SK-N-SH (cell line): ENCODE measurements at regions not wholly inside any gene's neighbourhood (a gene's known extent, or its start where the extent isn't known, plus 50 kb on each side); places are given as distances from the start of the nearest gene placed in this dataset.

Experiments used
- CTCF ChIA-PET: fragments of 300-600, 350-600 bp; formaldehyde crosslinking; extraction: SDS; loops from one replicate; lab custom pipeline; 2021; lab: Yijun Ruan, JAX
- POLR2A ChIA-PET: fragments of 350-600 bp; sonication (Branson Sonifier 250); formaldehyde crosslinking; extraction: SDS; loops from one replicate; lab custom pipeline; 2020; ENCODE audit warnings: antibody characterized with exemption, inconsistent platforms; lab: Yijun Ruan, JAX
- DNase-seq: peaks from one replicate; pipeline ENCODE4 v3.0.0; 2012
- H2AFZ ChIP-seq: fragments of 200-600 bp; sonication (generic); 2 replicates; pipeline ENCODE4 v1.8.1; 2016; ENCODE audit warnings: antibody characterized with exemption, mild to moderate bottlenecking, low read depth
- H3F3A ChIP-seq: fragments of 200-600 bp; sonication (generic); replicated peaks from 2 replicates; pipeline ENCODE3; 2016; ENCODE audit warnings: antibody characterized with exemption, mild to moderate bottlenecking; ENCODE audit not compliant: insufficient read depth
- H3K27ac ChIP-seq, 2 experiments: fragments of 200-500 bp in 1 of 2; fragments of 200-600 bp in 1 of 2; sonication (Bioruptor generic) in 1 of 2; sonication (generic), shearing (Covaris generic) in 1 of 2; 2 replicates each; pipeline versions ENCODE4 v1.5.1 to v1.6.1; 2014 to 2016; ENCODE audit warnings: low read depth in 2 of 2, inconsistent platforms in 1 of 2, low read length in 1 of 2, mild to moderate bottlenecking in 1 of 2, mixed read lengths in 1 of 2
- H3K27me3 ChIP-seq: fragments of 200-600 bp; sonication (generic), shearing (Covaris generic); 2 replicates; pipeline ENCODE4 v1.6.1; 2016; ENCODE audit warnings: mixed run types; ENCODE audit not compliant: insufficient read depth
- H3K36me3 ChIP-seq, 2 experiments: fragments of 200-500 bp in 1 of 2; fragments of 200-600 bp in 1 of 2; sonication (Bioruptor generic) in 1 of 2; sonication (generic) in 1 of 2; replicated peaks in 1 of 2; 2 replicates each; pipeline versions ENCODE3 to v1.5.1; 2014 to 2016; ENCODE audit warnings: low read length in 1 of 2, mild to moderate bottlenecking in 1 of 2; ENCODE audit not compliant: insufficient read depth in 2 of 2, control insufficient read depth in 1 of 2
- H3K4me1 ChIP-seq, 2 experiments: fragments of 200-500 bp in 1 of 2; fragments of 200-600 bp in 1 of 2; sonication (Bioruptor generic) in 1 of 2; sonication (generic), shearing (Covaris generic) in 1 of 2; 2 replicates each; pipeline versions ENCODE4 v1.5.1 to v1.6.1; 2014 to 2016; ENCODE audit warnings: low read depth in 1 of 2, low read length in 1 of 2, mixed run types in 1 of 2; ENCODE audit not compliant: insufficient read depth in 2 of 2, control insufficient read depth in 1 of 2
- H3K4me2 ChIP-seq: fragments of 200-600 bp; sonication (generic), shearing (Covaris generic); 2 replicates; pipeline ENCODE4 v1.6.1; 2017; ENCODE audit warnings: mixed run types
- H3K4me3 ChIP-seq, 2 experiments: fragments of 200-500 bp in 1 of 2; fragments of 200-600 bp in 1 of 2; sonication (Bioruptor generic) in 1 of 2; sonication (generic), shearing (Covaris generic) in 1 of 2; 2 replicates each; pipeline versions ENCODE4 v1.5.1 to v1.8.1; 2014 to 2016; ENCODE audit warnings: low read depth in 2 of 2, inconsistent platforms in 1 of 2, low read length in 1 of 2, mild to moderate bottlenecking in 1 of 2, mixed read lengths in 1 of 2, moderate library complexity in 1 of 2
- H3K79me2 ChIP-seq: fragments of 200-600 bp; sonication (generic); 2 replicates; pipeline ENCODE4 v1.8.1; 2017; ENCODE audit warnings: mild to moderate bottlenecking; ENCODE audit not compliant: insufficient read depth
- H3K9ac ChIP-seq: fragments of 200-600 bp; sonication (generic); 2 replicates; pipeline ENCODE4 v1.6.1; 2017; ENCODE audit warnings: mixed run types
- H3K9me2 ChIP-seq: fragments of 200-600 bp; sonication (generic); 2 replicates; pipeline ENCODE4 v1.6.1; 2017; ENCODE audit warnings: mixed run types
- H3K9me3 ChIP-seq: fragments of 200-600 bp; sonication (generic); 2 replicates; pipeline ENCODE4 v1.6.1; 2017; ENCODE audit warnings: mixed run types, mild to moderate bottlenecking, moderate library complexity
- H4K20me1 ChIP-seq: fragments of 200-600 bp; sonication (generic); 2 replicates; pipeline ENCODE4 v1.6.1; 2017; ENCODE audit warnings: mild to moderate bottlenecking, mixed run types; ENCODE audit not compliant: insufficient read depth
- CHD2 ChIP-seq: fragments of 150-350 bp; IDR thresholded peaks from 2 replicates; pipeline ENCODE4 v1.6.1; 2018; ENCODE audit warnings: low read length; ENCODE audit not compliant: partially characterized antibody
- ELF1 ChIP-seq: IDR thresholded peaks from 2 replicates; pipeline ENCODE4 v1.4.0; 2012
- EZH2phosphoT487 ChIP-seq: fragments of 200-600 bp; sonication (generic); IDR thresholded peaks from 2 replicates; pipeline ENCODE4 v1.6.1; 2017; ENCODE audit warnings: low read depth, mixed run types, mild to moderate bottlenecking, antibody characterized with exemption, moderate library complexity, borderline replicate concordance
- FOSL2 ChIP-seq: IDR thresholded peaks from 2 replicates; pipeline ENCODE4 v1.4.0; 2012; ENCODE audit warnings: low read depth, mild to moderate bottlenecking, moderate library complexity, borderline replicate concordance
- FOXJ3 ChIP-seq: sonication (generic); formaldehyde crosslinking; IDR thresholded peaks from 2 replicates; pipeline ENCODE4 v1.5.1; 2020; ENCODE audit warnings: mild to moderate bottlenecking, missing genetic modification reagents
- JUND ChIP-seq: IDR thresholded peaks from 2 replicates; pipeline ENCODE4 v1.4.0; 2012
- MEF2A ChIP-seq: IDR thresholded peaks from 2 replicates; pipeline ENCODE4 v1.4.0; 2012; ENCODE audit warnings: low read depth, borderline replicate concordance
- NFIC ChIP-seq: IDR thresholded peaks from 2 replicates; pipeline ENCODE4 v1.4.0; 2012; ENCODE audit warnings: borderline replicate concordance
- POLR2AphosphoS5 ChIP-seq: IDR thresholded peaks from 2 replicates; pipeline ENCODE4 v1.6.1; 2012; ENCODE audit warnings: low read depth, low read length
- RCOR1 ChIP-seq: fragments of 150-350 bp; IDR thresholded peaks from 2 replicates; pipeline ENCODE4 v1.6.1; 2017; ENCODE audit warnings: antibody characterized with exemption, low read length
- RFX5 ChIP-seq: IDR thresholded peaks from 2 replicates; pipeline ENCODE4 v1.6.1; 2012; ENCODE audit warnings: mild to moderate bottlenecking, improper control_type of control experiment, low read length
- RXRA ChIP-seq: IDR thresholded peaks from 2 replicates; pipeline ENCODE4 v1.4.0; 2012; ENCODE audit warnings: low read depth, mild to moderate bottlenecking, borderline replicate concordance
- SMC3 ChIP-seq: IDR thresholded peaks from 2 replicates; pipeline ENCODE4 v1.6.1; 2012; ENCODE audit warnings: low read depth, low read length, improper control_type of control experiment
- TAF1 ChIP-seq: IDR thresholded peaks from 2 replicates; pipeline ENCODE4 v1.6.1; 2012; ENCODE audit warnings: low read depth, mild to moderate bottlenecking, low read length, moderate library complexity, borderline replicate concordance
- TCF12 ChIP-seq: IDR thresholded peaks from 2 replicates; pipeline ENCODE4 v1.4.0; 2012
- TEAD4 ChIP-seq: IDR thresholded peaks from 2 replicates; pipeline ENCODE4 v1.4.0; 2012; ENCODE audit warnings: mild to moderate bottlenecking, borderline replicate concordance; ENCODE audit not compliant: insufficient read depth
- YY1 ChIP-seq: IDR thresholded peaks from 2 replicates; pipeline ENCODE4 v1.4.0; 2012; ENCODE audit warnings: low read depth, mild to moderate bottlenecking
- WGBS: methylation state at CpG from one replicate; pipeline ENCODE4 v1.1.6; 2017; ENCODE audit warnings: low lambda C conversion rate; 5-methylcytosine and 5-hydroxymethylcytosine counted together
- TF ChIP-seq, protein P1 (sequence below): IDR thresholded peaks from 2 replicates; pipeline ENCODE4 v1.4.0; 2012; ENCODE audit warnings: low read depth
- TF ChIP-seq, protein P2 (sequence below): fragments of 200-600 bp; sonication (generic); IDR thresholded peaks from 2 replicates; pipeline ENCODE4 v1.6.1; 2017; ENCODE audit warnings: antibody characterized with exemption, mild to moderate bottlenecking, moderate library complexity
- TF ChIP-seq, protein P3 (sequence below): fragments of 150-350 bp; IDR thresholded peaks from 2 replicates; pipeline ENCODE4 v1.6.1; 2016; ENCODE audit warnings: mild to moderate bottlenecking, low read depth, low read length

DNA sequence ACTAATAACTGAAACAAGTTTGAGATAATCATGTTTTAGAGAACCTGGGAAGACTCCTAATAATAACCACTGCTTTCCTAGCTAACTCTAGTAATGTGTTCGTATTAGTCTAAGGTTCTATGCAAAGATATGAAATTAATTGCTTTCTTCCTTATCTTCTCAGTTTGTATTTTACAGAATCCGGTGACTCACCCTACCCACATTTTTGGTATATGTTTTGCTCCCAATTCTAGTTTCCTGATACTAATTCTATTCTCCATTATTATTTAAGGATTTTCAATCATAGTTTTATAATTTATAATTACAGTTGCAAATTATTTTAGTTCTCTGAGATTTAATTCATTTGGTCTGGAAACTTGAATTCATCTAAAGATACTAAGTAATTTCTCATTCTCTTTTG, 394.6 kb upstream of the SETBP1 start (continued):
- TF ChIP-seq CHD2 (no peak), MEF2A (no peak)
- TF ChIP-seq, protein P1, sequence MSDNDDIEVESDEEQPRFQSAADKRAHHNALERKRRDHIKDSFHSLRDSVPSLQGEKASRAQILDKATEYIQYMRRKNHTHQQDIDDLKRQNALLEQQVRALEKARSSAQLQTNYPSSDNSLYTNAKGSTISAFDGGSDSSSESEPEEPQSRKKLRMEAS = no peak
- TF ChIP-seq, protein P2, sequence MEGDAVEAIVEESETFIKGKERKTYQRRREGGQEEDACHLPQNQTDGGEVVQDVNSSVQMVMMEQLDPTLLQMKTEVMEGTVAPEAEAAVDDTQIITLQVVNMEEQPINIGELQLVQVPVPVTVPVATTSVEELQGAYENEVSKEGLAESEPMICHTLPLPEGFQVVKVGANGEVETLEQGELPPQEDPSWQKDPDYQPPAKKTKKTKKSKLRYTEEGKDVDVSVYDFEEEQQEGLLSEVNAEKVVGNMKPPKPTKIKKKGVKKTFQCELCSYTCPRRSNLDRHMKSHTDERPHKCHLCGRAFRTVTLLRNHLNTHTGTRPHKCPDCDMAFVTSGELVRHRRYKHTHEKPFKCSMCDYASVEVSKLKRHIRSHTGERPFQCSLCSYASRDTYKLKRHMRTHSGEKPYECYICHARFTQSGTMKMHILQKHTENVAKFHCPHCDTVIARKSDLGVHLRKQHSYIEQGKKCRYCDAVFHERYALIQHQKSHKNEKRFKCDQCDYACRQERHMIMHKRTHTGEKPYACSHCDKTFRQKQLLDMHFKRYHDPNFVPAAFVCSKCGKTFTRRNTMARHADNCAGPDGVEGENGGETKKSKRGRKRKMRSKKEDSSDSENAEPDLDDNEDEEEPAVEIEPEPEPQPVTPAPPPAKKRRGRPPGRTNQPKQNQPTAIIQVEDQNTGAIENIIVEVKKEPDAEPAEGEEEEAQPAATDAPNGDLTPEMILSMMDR = no peak

DNA sequence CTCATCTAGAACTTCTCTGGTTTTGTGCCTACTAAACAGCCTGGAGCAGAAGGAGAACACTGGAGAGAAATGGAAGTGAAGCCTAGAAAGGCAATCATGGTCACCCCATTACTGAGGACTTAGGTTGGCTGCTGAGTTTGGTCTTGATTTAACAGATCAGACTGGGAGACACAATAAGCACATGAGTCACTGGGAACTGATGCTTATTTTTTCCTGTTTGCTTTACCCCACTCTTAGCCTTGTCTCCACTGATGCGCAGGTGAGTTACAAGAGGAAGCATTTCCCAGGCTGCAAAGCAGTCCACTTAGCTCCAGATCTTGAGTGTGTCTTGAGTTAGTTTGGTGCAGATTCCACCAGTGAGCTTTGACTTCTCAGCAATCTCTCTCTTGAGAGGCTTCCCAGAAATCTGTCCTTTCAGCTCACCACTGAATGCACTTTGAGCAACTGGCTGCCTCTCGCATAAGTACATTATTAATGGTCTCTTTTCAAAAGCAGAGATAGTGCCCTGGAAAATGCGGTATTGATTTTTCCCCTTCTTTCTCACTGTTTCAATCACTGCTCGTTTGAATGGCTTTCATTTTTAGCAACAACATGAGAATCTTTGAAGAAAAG, 390.2 kb upstream of the SETBP1 start:
- 61% methylated on average over 4 of the region's 4 CpGs for WGBS
- DNase-seq = no peak
- no peaks in the 10 kb centered on the region for H3K27me3 ChIP-seq
- no peak overlapping the region for H3K9ac ChIP-seq
- H3F3A ChIP-seq = no peaks in the 10 kb centered on the region
- no peak overlapping the region for H3K4me2 ChIP-seq
- H4K20me1 ChIP-seq = no peaks in the 10 kb centered on the region
- no peaks in the 10 kb centered on the region for H3K4me1 ChIP-seq
- POLR2A ChIA-PET = no interaction called here
- H3K27ac ChIP-seq = no peak overlapping the region
- TF ChIP-seq TAF1 (no peak), CHD2 (no peak), SMC3 (no peak), EZH2phosphoT487 (no peak), RXRA (no peak)
- TF ChIP-seq, all 33 proteins: peak for 0
- Histone ChIP-seq H2AFZ (no peak overlapping the region; the same call in 1 of the 2 replicates), H3K9me3 (no peaks in the 10 kb centered on the region), H3K9me2 (no peaks in the 10 kb centered on the region), H3K79me2 (no peaks in the 10 kb centered on the region), H3K4me3 (no peak overlapping the region), H3K36me3 (no peaks in the 10 kb centered on the region)
- CTCF ChIA-PET = interaction anchor here (1.0 kb wide), 1 partner anchor 31 kb away, joined by 3 read pairs; no protein-coding TSS in a partner anchor

DNA sequence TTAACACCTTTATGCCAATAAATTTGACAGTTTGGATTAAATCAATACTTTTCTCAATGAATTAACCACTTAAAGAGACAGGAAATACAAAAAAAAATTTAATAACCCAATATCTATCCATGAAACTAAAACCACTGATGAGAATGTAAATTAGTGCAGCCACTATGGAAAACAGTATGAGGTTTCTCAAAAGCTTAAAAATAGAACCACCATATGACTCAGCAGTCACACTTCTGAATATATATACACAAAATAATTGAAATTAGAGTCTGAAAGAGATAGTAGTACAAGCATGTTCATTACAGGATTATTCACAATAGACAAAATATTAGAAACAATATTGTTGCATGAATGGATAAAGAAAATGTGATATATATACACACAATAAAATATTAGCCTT, 382.1 kb upstream of the SETBP1 start:
- H3K27me3 ChIP-seq = no peaks in the 10 kb centered on the region
- no peaks in the 10 kb centered on the region for H3K4me1 ChIP-seq
- H3K9me2 ChIP-seq = no peaks in the 10 kb centered on the region
- no peak for DNase-seq
- H3K36me3 ChIP-seq = no peaks in the 10 kb centered on the region
- ChIA-PET POLR2A (no interaction called here), CTCF (no interaction called here)
- H3K9ac ChIP-seq = no peak overlapping the region
- H2AFZ ChIP-seq = no peak overlapping the region
- no peaks in the 10 kb centered on the region for H3F3A ChIP-seq
- no peaks in the 10 kb centered on the region for H3K79me2 ChIP-seq
- H3K4me2 ChIP-seq = no peak overlapping the region
- H3K27ac ChIP-seq = no peak overlapping the region
- no peaks in the 10 kb centered on the region for H3K9me3 ChIP-seq
- H3K4me3 ChIP-seq = no peak overlapping the region
- no peaks in the 10 kb centered on the region for H4K20me1 ChIP-seq
- TF ChIP-seq TEAD4 (no peak), RXRA (no peak), TCF12 (no peak), EZH2phosphoT487 (no peak), FOXJ3 (CRISPR knock-in tag) (no peak), NFIC (no peak), RFX5 (no peak), JUND (no peak), YY1 (no peak), RCOR1 (no peak), ELF1 (no peak), POLR2AphosphoS5 (no peak), FOSL2 (no peak), CHD2 (no peak)
- TF ChIP-seq, protein P3, sequence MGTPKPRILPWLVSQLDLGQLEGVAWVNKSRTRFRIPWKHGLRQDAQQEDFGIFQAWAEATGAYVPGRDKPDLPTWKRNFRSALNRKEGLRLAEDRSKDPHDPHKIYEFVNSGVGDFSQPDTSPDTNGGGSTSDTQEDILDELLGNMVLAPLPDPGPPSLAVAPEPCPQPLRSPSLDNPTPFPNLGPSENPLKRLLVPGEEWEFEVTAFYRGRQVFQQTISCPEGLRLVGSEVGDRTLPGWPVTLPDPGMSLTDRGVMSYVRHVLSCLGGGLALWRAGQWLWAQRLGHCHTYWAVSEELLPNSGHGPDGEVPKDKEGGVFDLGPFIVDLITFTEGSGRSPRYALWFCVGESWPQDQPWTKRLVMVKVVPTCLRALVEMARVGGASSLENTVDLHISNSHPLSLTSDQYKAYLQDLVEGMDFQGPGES = no peak
- TF ChIP-seq, protein P2 = no peak
